ENCODE measurements at regions not wholly inside any gene's neighbourhood (a gene's known extent, or its start where the extent isn't known, plus 50 kb on each side); places are given as distances from the start of the nearest gene placed in this dataset.

GRCh38 chr7:41573443-41573842 lies 129.4 kb downstream of the INHBA start:
- TF ChIP-seq GATA3 (IDR thresholded peaks at IDR 0.05; ENCODE audit: low read depth, low read length) (no peak), GATA2 (IDR thresholded peaks at IDR 0.05; ENCODE audit: low read depth, low read length) (no peak)
